ENCODE measurements at regions not wholly inside any gene's neighbourhood (a gene's known extent, or its start where the extent isn't known, plus 50 kb on each side); places are given as distances from the start of the nearest gene placed in this dataset.
A peak's percentile ranks its signal among the peaks of the same experiment; 100 is the strongest.

DNA sequence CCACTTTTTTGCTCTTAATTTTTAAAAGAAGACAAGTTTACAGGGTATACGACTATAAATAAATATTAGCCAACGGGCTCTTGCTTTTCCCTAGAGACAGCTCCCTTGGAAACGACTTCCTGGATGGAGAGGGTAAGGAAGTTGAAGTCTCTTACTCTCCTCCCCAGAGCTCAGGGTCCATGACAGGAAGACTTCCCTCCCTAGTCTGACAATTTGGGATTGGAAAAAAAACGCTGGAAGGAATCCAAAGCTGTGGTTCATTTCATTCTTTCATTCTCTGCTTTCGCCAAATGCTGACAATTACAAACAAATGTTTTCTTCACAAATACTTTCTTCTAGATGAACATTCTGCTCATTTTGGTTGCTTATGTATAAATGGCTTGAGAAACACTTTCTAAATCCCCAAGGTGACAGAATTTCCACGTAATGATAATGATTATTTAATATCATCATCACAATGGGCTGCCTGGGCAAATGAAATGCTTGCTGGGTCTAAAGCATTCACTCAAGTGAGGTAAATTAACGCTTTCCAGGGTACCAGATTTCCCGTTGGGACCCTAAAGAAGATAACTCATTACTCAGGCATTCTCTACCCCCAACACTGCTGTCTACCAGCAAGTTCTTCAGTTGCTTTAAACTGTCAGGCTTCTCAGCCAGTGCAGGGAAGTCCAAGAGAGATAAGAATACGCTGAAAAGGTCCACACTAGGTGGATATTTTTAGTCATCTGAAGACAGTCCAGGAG lies 139.8 kb upstream of the SLC30A5 start:
- TF ChIP-seq POLR2AphosphoS5 (IDR thresholded peaks at IDR 0.05; ENCODE audit: borderline replicate concordance, low read depth, low read length) (peak; percentile 33; the same call in 1 of the 2 replicates), EZH2 (IDR thresholded peaks at IDR 0.05) (no peak)
